Trophoblast cell (in vitro differentiated cells and primary cell): ENCODE measurements at regions not wholly inside any gene's neighbourhood (a gene's known extent, or its start where the extent isn't known, plus 50 kb on each side); places are given as distances from the start of the nearest gene placed in this dataset.

Experiments
- DNase-seq, 2 donors: peaks; one replicate each; pipeline ENCODE4 v3.0.0-alpha.2; 2016
- H2AFZ ChIP-seq: 2 replicates; pipeline ENCODE4 v1.6.1; 2013; ENCODE audit warnings: low read length, moderate library complexity, mild to moderate bottlenecking; ENCODE audit not compliant: insufficient read depth, poor library complexity
- H2AK5ac ChIP-seq: 2 replicates; pipeline ENCODE4 v1.6.1; 2013; ENCODE audit warnings: mild to moderate bottlenecking, low read length
- H2BK120ac ChIP-seq: 2 replicates; pipeline ENCODE4 v1.6.1; 2013; ENCODE audit warnings: low read length, mild to moderate bottlenecking, moderate library complexity; ENCODE audit not compliant: insufficient read depth, poor library complexity
- H2BK12ac ChIP-seq: 2 replicates; pipeline ENCODE4 v1.6.1; 2013; ENCODE audit warnings: mild to moderate bottlenecking, low read length, moderate library complexity
- H2BK5ac ChIP-seq: 2 replicates; pipeline ENCODE4 v1.6.1; 2013; ENCODE audit warnings: low read length, low read depth, moderate library complexity, mild to moderate bottlenecking; ENCODE audit not compliant: poor library complexity
- H3K14ac ChIP-seq: 2 replicates; pipeline ENCODE4 v1.6.1; 2013; ENCODE audit warnings: mild to moderate bottlenecking, low read length
- H3K18ac ChIP-seq: 2 replicates; pipeline ENCODE4 v1.6.1; 2013; ENCODE audit warnings: mild to moderate bottlenecking, low read length
- H3K23ac ChIP-seq: 2 replicates; pipeline ENCODE4 v1.6.1; 2013; ENCODE audit warnings: low read length
- H3K27ac ChIP-seq: 2 replicates; pipeline ENCODE4 v1.5.1; 2013; ENCODE audit warnings: low read depth, mild to moderate bottlenecking, inconsistent platforms, low read length, moderate library complexity
- H3K27me3 ChIP-seq: 2 replicates; pipeline ENCODE4 v1.6.1; 2013; ENCODE audit warnings: inconsistent platforms, mild to moderate bottlenecking, low read length, moderate library complexity; ENCODE audit not compliant: insufficient read depth
- H3K36me3 ChIP-seq, 2 experiments: 1 replicate in 1 of 2; 2 replicates in 1 of 2; pipeline ENCODE4 v1.6.1; 2013; ENCODE audit warnings: low read length in 2 of 2, mild to moderate bottlenecking in 2 of 2, moderate library complexity in 1 of 2; ENCODE audit not compliant: insufficient read depth in 2 of 2, control insufficient read depth in 1 of 2
- H3K4ac ChIP-seq: 2 replicates; pipeline ENCODE4 v1.6.1; 2013; ENCODE audit warnings: low read depth, mild to moderate bottlenecking, low read length, moderate library complexity
- H3K4me1 ChIP-seq, 2 experiments: 1 replicate in 1 of 2; 2 replicates in 1 of 2; pipeline ENCODE4 v1.6.1; 2013; ENCODE audit warnings: low read length in 2 of 2, mild to moderate bottlenecking in 2 of 2, moderate library complexity in 1 of 2; ENCODE audit not compliant: insufficient read depth in 2 of 2, control insufficient read depth in 1 of 2
- H3K4me2 ChIP-seq: 2 replicates; pipeline ENCODE4 v1.6.1; 2013; ENCODE audit warnings: inconsistent platforms, mild to moderate bottlenecking, low read length, moderate library complexity
- H3K4me3 ChIP-seq: 2 replicates; pipeline ENCODE4 v1.5.1; 2013; ENCODE audit warnings: mild to moderate bottlenecking, low read depth, low read length, inconsistent platforms
- H3K79me1 ChIP-seq: one replicate; pipeline ENCODE4 v1.6.1; 2013; ENCODE audit warnings: low read length
- H3K79me2 ChIP-seq: 2 replicates; pipeline ENCODE4 v1.6.1; 2013; ENCODE audit warnings: low read length, mild to moderate bottlenecking; ENCODE audit not compliant: control insufficient read depth, insufficient read depth, poor library complexity
- H3K9ac ChIP-seq: 2 replicates; pipeline ENCODE4 v1.6.1; 2013; ENCODE audit warnings: mild to moderate bottlenecking, low read length
- H3K9me3 ChIP-seq: 2 replicates; pipeline ENCODE4 v1.6.1; 2013; ENCODE audit warnings: low read depth, mild to moderate bottlenecking, control low read depth, inconsistent platforms, low read length; ENCODE audit not compliant: insufficient read depth
- H4K12ac ChIP-seq: 2 replicates; pipeline ENCODE4 v1.6.1; 2013; ENCODE audit warnings: low read depth, mild to moderate bottlenecking, low read length, moderate library complexity
- H4K8ac ChIP-seq: 2 replicates; pipeline ENCODE4 v1.6.1; 2013; ENCODE audit warnings: low read depth, mild to moderate bottlenecking, low read length, moderate library complexity
- H4K91ac ChIP-seq: one replicate; pipeline ENCODE4 v1.6.1; 2013; ENCODE audit warnings: low read depth, mild to moderate bottlenecking, low read length, moderate library complexity
- WGBS: extraction: QIAGEN DNeasy Blood & Tissue Kit; methylation state at CpG from one replicate; pipeline ENCODE4 v1.1.7; 2013; ENCODE audit warnings: missing lambda C conversion rate; ENCODE audit not compliant: insufficient read length, insufficient coverage; ENCODE audit errors: extremely low coverage; 5-methylcytosine and 5-hydroxymethylcytosine counted together

GRCh38 chr1:184296466-184297243 lies 90.2 kb upstream of the C1orf21 start:
- Histone ChIP-seq H2AK5ac (no peak overlapping the region), H3K14ac (no peak overlapping the region), H3K79me2 (no peaks in the 10 kb centered on the region), H3K4ac (no peak overlapping the region), H2AFZ (no peak overlapping the region), H4K12ac (no peak overlapping the region), H2BK12ac (no peak overlapping the region), H4K8ac (no peak overlapping the region), H3K4me3 (no peak overlapping the region), H3K27me3 (no peaks in the 10 kb centered on the region), H3K79me1 (no peaks in the 10 kb centered on the region), H3K18ac (no peak overlapping the region), H2BK5ac (no peak overlapping the region), H3K23ac (no peak overlapping the region), H3K36me3 (no peaks in the 10 kb centered on the region), H3K27ac (no peak overlapping the region), H3K4me2 (no peak overlapping the region), H4K91ac (no peak overlapping the region), H3K9ac (no peak overlapping the region), H3K9me3 (peaks cover 2% of the 10 kb centered on the region), H2BK120ac (no peak overlapping the region), H3K4me1 (no peaks in the 10 kb centered on the region)
- no CpG with 5 or more reads among the region's 10 CpGs for WGBS
- DNase-seq: no peak

GRCh38 chr1:184297244-184297750 lies 89.5 kb upstream of the C1orf21 start:
- WGBS: no CpG with 5 or more reads among the region's 3 CpGs
- no peaks in the 10 kb centered on the region for H3K79me2 ChIP-seq
- no peak overlapping the region for H2BK12ac ChIP-seq
- H4K12ac ChIP-seq: no peak overlapping the region
- no peak overlapping the region for H3K4ac ChIP-seq
- H3K79me1 ChIP-seq: no peaks in the 10 kb centered on the region
- no peak overlapping the region for H3K9ac ChIP-seq
- no peaks in the 10 kb centered on the region for H3K27me3 ChIP-seq
- no peak for DNase-seq
- no peak overlapping the region for H3K27ac ChIP-seq
- no peak overlapping the region for H3K14ac ChIP-seq
- H3K9me3 ChIP-seq: no peaks in the 10 kb centered on the region
- no peak overlapping the region for H3K4me3 ChIP-seq
- no peak overlapping the region for H3K4me2 ChIP-seq
- no peak overlapping the region for H2AK5ac ChIP-seq
- no peak overlapping the region for H2BK5ac ChIP-seq
- H3K18ac ChIP-seq: no peak overlapping the region
- H4K8ac ChIP-seq: no peak overlapping the region
- H3K4me1 ChIP-seq: no peaks in the 10 kb centered on the region
- no peaks in the 10 kb centered on the region for H3K36me3 ChIP-seq
- no peak overlapping the region for H3K23ac ChIP-seq
- H2BK120ac ChIP-seq: no peak overlapping the region
- H4K91ac ChIP-seq: no peak overlapping the region
- H2AFZ ChIP-seq: no peak overlapping the region

DNA sequence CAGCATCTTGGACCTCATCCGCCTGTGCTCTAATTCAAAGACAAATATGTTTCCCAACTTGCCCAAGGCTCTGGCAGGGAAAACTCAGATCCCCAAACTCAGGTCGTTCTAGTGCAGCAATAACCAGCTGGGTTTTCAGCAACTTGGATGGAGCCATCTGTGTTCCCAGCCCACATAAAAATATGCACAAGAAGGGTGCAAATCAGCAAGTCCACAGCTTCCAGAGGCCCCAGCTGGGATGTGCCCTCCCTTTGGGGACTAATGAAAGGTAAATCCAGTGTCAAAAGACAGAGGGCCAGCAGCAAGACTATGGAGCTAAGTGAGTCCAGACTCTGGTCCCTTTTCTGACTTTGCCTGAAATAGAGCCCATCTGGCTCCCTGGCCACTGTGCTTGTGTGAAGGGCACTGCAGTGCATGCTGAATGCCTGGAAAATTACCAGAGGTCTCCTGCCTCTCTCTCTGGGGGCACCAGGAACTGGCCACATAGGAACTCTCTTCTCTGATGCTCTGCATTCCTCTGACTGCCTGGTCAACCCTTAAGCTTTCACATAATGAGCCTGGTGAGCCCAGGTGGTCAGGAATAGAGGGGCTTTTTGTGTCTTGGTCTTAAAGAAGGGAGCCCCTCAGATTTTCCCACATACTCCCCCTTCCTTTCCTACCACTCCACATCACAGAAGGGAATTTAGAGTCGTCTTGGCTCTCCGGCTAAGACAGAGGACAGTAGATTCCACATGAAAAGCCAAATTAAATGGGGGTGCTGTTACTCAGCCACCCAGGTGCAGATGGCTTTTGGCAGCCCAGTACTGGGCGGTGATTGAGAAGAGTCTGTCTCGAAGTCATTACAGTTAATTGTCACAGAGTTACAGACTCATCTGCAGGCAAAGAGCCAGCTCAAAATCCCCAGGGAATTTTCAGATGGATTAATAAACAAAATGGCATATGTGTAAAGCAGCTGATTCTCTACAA lies 88.1 kb upstream of the C1orf21 start:
- Histone ChIP-seq H3K18ac (no peak overlapping the region), H3K4me2 (no peak overlapping the region), H2AK5ac (no peak overlapping the region), H3K14ac (no peak overlapping the region), H3K9me3 (no peaks in the 10 kb centered on the region), H3K27ac (no peak overlapping the region), H2BK5ac (no peak overlapping the region), H3K9ac (no peak overlapping the region), H2BK12ac (no peak overlapping the region), H4K91ac (no peak overlapping the region), H3K4ac (no peak overlapping the region), H2AFZ (no peak overlapping the region), H4K12ac (no peak overlapping the region), H3K23ac (no peak overlapping the region), H2BK120ac (no peak overlapping the region), H3K4me1 (no peaks in the 10 kb centered on the region), H3K4me3 (no peak overlapping the region), H3K27me3 (no peaks in the 10 kb centered on the region), H4K8ac (no peak overlapping the region), H3K79me1 (no peaks in the 10 kb centered on the region), H3K36me3 (no peaks in the 10 kb centered on the region), H3K79me2 (no peaks in the 10 kb centered on the region)
- WGBS: no CpG with 5 or more reads among the region's 6 CpGs
- no peak for DNase-seq

- Histone ChIP-seq H2AFZ (no peak overlapping the region), H3K27ac (no peak overlapping the region), H3K14ac (no peak overlapping the region), H4K91ac (no peak overlapping the region), H4K12ac (no peak overlapping the region), H3K18ac (no peak overlapping the region), H2AK5ac (no peak overlapping the region), H4K8ac (no peak overlapping the region), H3K36me3 (no peaks in the 10 kb centered on the region), H3K9ac (no peak overlapping the region), H3K4me3 (no peak overlapping the region), H3K79me1 (no peaks in the 10 kb centered on the region), H2BK120ac (no peak overlapping the region), H3K4me1 (no peaks in the 10 kb centered on the region), H2BK12ac (no peak overlapping the region), H3K4me2 (no peak overlapping the region), H3K79me2 (no peaks in the 10 kb centered on the region), H2BK5ac (no peak overlapping the region), H3K27me3 (no peaks in the 10 kb centered on the region), H3K9me3 (no peaks in the 10 kb centered on the region), H3K4ac (no peak overlapping the region), H3K23ac (no peak overlapping the region)
- DNase-seq: peak; percentile 54 to 77
- WGBS: no CpG with 5 or more reads among the region's 2 CpGs
Observed at GRCh38 chr1:184299406-184299790, 87.4 kb upstream of the C1orf21 start.
